Activated naive CD4-positive, alpha-beta T cell treated with anti-CD3 and anti-CD28 coated beads for 36 hours (primary cell): ENCODE measurements at regions not wholly inside any gene's neighbourhood (a gene's known extent, or its start where the extent isn't known, plus 50 kb on each side); places are given as distances from the start of the nearest gene placed in this dataset.

ENCODE experiments used
- CTCF ChIA-PET: fragments of 350-600 bp; sonication (Branson Sonifier 250); formaldehyde crosslinking; loops from one replicate; lab custom pipeline; 2021; ENCODE audit warnings: antibody characterized with exemption; lab: Charles Lee
- DNase-seq: peaks from one replicate; pipeline ENCODE4 v3.0.0-alpha.2; 2020
- H3K27ac Mint-ChIP-seq: one replicate; pipeline ENCODE4 v1.8.0; 2021; ENCODE audit warnings: mild to moderate bottlenecking, mixed read lengths
- H3K27me3 Mint-ChIP-seq: one replicate; pipeline ENCODE4 v1.8.0; 2021; ENCODE audit warnings: low read depth, mixed read lengths
- H3K36me3 Mint-ChIP-seq: one replicate; pipeline ENCODE4 v1.8.0; 2021; ENCODE audit warnings: low read depth, mixed read lengths
- H3K4me1 Mint-ChIP-seq: one replicate; pipeline ENCODE4 v1.8.0; 2021; ENCODE audit warnings: low read depth, mixed read lengths
- H3K4me3 Mint-ChIP-seq: one replicate; pipeline ENCODE4 v1.8.0; 2021; ENCODE audit warnings: mild to moderate bottlenecking, moderate library complexity, mixed read lengths
- H3K9me3 Mint-ChIP-seq: one replicate; pipeline ENCODE4 v1.8.0; 2021; ENCODE audit warnings: mixed read lengths
- intact Hi-C: fragments of 100-400 bp; cut with micrococcal nuclease; formaldehyde crosslinking; loops from one replicate; pipeline ENCODE4 v1.15.1; 2023

DNA sequence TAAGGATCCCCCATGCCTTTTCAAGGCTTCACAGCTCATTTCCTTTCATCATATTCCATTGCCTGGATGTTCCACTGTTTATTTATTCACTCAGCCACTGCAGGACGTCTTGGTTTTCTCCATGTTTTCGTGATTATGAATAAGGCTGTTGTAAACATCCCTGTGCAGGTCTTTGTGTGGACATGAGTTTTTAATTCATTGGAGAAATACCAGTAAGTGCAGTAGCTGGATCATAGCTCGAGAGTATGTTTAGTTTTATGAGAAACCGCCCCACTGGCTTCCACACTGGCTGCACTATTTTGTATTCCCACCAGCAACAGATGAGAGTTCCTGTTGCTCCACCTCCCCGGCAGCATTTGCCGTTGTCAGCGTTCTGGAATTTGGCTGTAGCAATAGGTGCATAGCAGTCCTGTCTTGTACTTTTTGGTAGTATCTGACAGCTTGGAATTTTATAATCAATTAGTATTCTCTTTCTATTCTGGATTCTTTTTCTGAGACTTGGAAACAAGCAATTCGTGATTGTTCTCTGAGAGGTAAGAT is 269.9 kb upstream of the PITRM1 start:
- H3K27ac Mint-ChIP-seq = no peak overlapping the region
- intact Hi-C loops = no loop called here
- H3K36me3 Mint-ChIP-seq = no peaks in the 10 kb centered on the region
- H3K27me3 Mint-ChIP-seq = peaks cover 6% of the 10 kb centered on the region
- DNase-seq = no peak
- CTCF ChIA-PET = no interaction called here
- no peak overlapping the region for H3K4me3 Mint-ChIP-seq
- peaks cover 3% of the 10 kb centered on the region for H3K9me3 Mint-ChIP-seq
- H3K4me1 Mint-ChIP-seq = no peaks in the 10 kb centered on the region

DNA sequence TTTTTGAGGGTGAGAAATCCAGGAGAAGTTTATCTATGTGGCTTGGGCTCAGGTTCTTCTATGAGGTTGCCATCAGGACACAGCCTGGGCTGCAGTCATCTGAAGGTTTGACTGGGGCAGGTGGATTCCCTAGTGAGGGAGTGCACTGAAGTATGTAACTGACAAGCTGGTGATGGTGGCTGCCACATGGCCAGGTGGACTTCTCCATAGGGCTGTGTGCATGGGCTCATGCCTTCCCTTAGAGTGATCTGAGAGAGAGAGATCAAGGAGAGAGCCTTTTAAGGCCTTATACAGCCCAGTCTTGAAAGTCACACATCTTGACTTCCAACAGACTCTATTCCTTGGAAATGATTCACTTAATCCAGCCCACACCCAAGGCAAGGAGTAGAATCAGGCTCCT is 266.6 kb upstream of the PITRM1 start:
- no peaks in the 10 kb centered on the region for H3K27me3 Mint-ChIP-seq
- no peak overlapping the region for H3K27ac Mint-ChIP-seq
- H3K4me1 Mint-ChIP-seq = no peaks in the 10 kb centered on the region
- no peak for DNase-seq
- CTCF ChIA-PET = no interaction called here
- H3K4me3 Mint-ChIP-seq = no peak overlapping the region
- H3K9me3 Mint-ChIP-seq = peaks cover 3% of the 10 kb centered on the region
- H3K36me3 Mint-ChIP-seq = no peaks in the 10 kb centered on the region
- intact Hi-C loops = no loop called here

- no peak overlapping the region for H3K27ac Mint-ChIP-seq
- H3K9me3 Mint-ChIP-seq = peaks cover 3% of the 10 kb centered on the region
- CTCF ChIA-PET = no interaction called here
- no peaks in the 10 kb centered on the region for H3K27me3 Mint-ChIP-seq
- no peak for DNase-seq
- intact Hi-C loops = no loop called here
- H3K36me3 Mint-ChIP-seq = no peaks in the 10 kb centered on the region
- H3K4me3 Mint-ChIP-seq = no peak overlapping the region
- H3K4me1 Mint-ChIP-seq = no peaks in the 10 kb centered on the region
These were observed 266.0 kb upstream of the PITRM1 start for GRCh38 chr10:3438606-3439005.

- intact Hi-C loops = no loop called here
- Mint-ChIP-seq H3K27ac (no peak overlapping the region), H3K4me3 (no peak overlapping the region), H3K36me3 (no peaks in the 10 kb centered on the region), H3K27me3 (no peaks in the 10 kb centered on the region), H3K4me1 (no peaks in the 10 kb centered on the region), H3K9me3 (peaks cover 7% of the 10 kb centered on the region)
- CTCF ChIA-PET = no interaction called here
- no peak for DNase-seq
These were observed 263.1 kb upstream of the PITRM1 start for GRCh38 chr10:3435671-3436070.

DNA sequence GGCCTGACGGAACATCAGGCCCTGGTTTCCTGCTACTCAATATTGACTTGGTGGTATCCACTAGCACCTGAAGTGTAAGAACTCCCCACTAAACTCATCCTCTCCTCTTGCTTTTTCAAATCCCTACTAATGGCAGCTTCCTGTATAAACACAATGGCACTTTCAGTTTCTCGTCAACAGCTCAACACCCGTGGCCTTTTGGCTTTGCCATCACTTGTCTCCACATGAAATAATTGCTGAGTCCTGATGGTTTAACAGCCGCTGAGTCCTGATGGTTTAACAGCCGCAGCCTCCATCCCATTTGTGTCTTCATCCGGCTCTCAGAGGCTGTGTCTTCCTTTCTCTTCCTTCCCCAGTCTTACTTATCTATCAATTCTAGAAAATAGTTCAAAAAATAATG is 261.4 kb upstream of the PITRM1 start:
- H3K27ac Mint-ChIP-seq = no peak overlapping the region
- CTCF ChIA-PET = no interaction called here
- no peaks in the 10 kb centered on the region for H3K27me3 Mint-ChIP-seq
- H3K9me3 Mint-ChIP-seq = peaks cover 11% of the 10 kb centered on the region
- intact Hi-C loops = no loop called here
- H3K4me3 Mint-ChIP-seq = no peak overlapping the region
- no peak for DNase-seq
- no peaks in the 10 kb centered on the region for H3K4me1 Mint-ChIP-seq
- H3K36me3 Mint-ChIP-seq = no peaks in the 10 kb centered on the region

DNA sequence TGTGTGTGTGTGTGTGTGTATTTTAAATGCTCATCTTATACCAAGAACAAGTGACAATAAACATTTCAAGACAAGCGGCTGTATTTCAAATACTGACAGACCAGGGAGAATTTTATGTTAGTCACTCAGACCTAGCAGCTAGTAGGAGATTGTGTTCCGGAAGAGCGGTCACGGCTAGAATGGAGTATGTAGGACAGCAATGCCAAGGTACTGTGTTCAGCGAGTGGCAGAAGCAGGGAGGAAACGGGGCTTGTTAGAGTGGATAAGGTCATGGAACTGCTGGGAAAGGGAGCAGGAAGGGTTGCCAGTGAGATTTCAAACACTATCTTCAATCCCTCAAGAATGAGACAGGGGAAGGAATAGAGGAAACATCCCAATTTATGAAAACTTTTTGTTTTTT is 260.5 kb upstream of the PITRM1 start:
- no peaks in the 10 kb centered on the region for H3K27me3 Mint-ChIP-seq
- DNase-seq = no peak
- H3K9me3 Mint-ChIP-seq = peaks cover 10% of the 10 kb centered on the region
- H3K27ac Mint-ChIP-seq = no peak overlapping the region
- H3K36me3 Mint-ChIP-seq = no peaks in the 10 kb centered on the region
- CTCF ChIA-PET = interaction anchor here (1.1 kb wide), 1 partner anchor 51 kb away, joined by 3 read pairs; no protein-coding TSS in a partner anchor
- H3K4me1 Mint-ChIP-seq = no peaks in the 10 kb centered on the region
- intact Hi-C loops = no loop called here
- H3K4me3 Mint-ChIP-seq = no peak overlapping the region

GRCh38 chr10:3432081-3432825 is 259.7 kb upstream of the PITRM1 start:
- DNase-seq = no peak
- intact Hi-C loops = no loop called here
- Mint-ChIP-seq H3K36me3 (no peaks in the 10 kb centered on the region), H3K27ac (no peak overlapping the region), H3K27me3 (no peaks in the 10 kb centered on the region), H3K9me3 (peaks cover 10% of the 10 kb centered on the region), H3K4me3 (no peak overlapping the region), H3K4me1 (no peaks in the 10 kb centered on the region)
- CTCF ChIA-PET = interaction anchor here (1.1 kb wide), 1 partner anchor 52 kb away, joined by 3 read pairs; no protein-coding TSS in a partner anchor

GRCh38 chr10:3430501-3430900 is 257.9 kb upstream of the PITRM1 start:
- H3K9me3 Mint-ChIP-seq = peaks cover 10% of the 10 kb centered on the region

GRCh38 chr10:3429676-3430075 is 257.1 kb upstream of the PITRM1 start:
- Mint-ChIP-seq H3K9me3 (peaks cover 10% of the 10 kb centered on the region), H3K4me3 (no peak overlapping the region), H3K27me3 (no peaks in the 10 kb centered on the region), H3K36me3 (no peaks in the 10 kb centered on the region), H3K4me1 (peaks cover 5% of the 10 kb centered on the region), H3K27ac (no peak overlapping the region)
- intact Hi-C loops = no loop called here
- no peak for DNase-seq
- CTCF ChIA-PET = interaction anchor here (0.6 kb wide), 2 partner anchors 188 to 778 kb away, joined by 3 read pairs; no protein-coding TSS in a partner anchor

More at GRCh38 chr10:3430501-3430900, 257.9 kb upstream of the PITRM1 start:
- H3K4me3 Mint-ChIP-seq = no peak overlapping the region
- H3K4me1 Mint-ChIP-seq = peaks cover 5% of the 10 kb centered on the region
- DNase-seq = no peak
- peak overlapping the region; percentile 9 for H3K27ac Mint-ChIP-seq
- H3K36me3 Mint-ChIP-seq = no peaks in the 10 kb centered on the region
- H3K27me3 Mint-ChIP-seq = no peaks in the 10 kb centered on the region
- CTCF ChIA-PET = interaction anchor here (0.6 kb wide), 1 partner anchor 778 kb away, joined by 3 read pairs; no protein-coding TSS in a partner anchor
- intact Hi-C loops = no loop called here

- Mint-ChIP-seq H3K4me3 (no peak overlapping the region), H3K36me3 (no peaks in the 10 kb centered on the region), H3K27ac (no peak overlapping the region), H3K4me1 (peaks cover 5% of the 10 kb centered on the region), H3K9me3 (peaks cover 10% of the 10 kb centered on the region), H3K27me3 (no peaks in the 10 kb centered on the region)
- CTCF ChIA-PET = interaction anchor here (0.6 kb wide), 1 partner anchor 189 kb away, joined by 3 read pairs; no protein-coding TSS in a partner anchor
- DNase-seq = no peak
- intact Hi-C loops = no loop called here
These were observed 256.2 kb upstream of the PITRM1 start for GRCh38 chr10:3428826-3429225.

DNA sequence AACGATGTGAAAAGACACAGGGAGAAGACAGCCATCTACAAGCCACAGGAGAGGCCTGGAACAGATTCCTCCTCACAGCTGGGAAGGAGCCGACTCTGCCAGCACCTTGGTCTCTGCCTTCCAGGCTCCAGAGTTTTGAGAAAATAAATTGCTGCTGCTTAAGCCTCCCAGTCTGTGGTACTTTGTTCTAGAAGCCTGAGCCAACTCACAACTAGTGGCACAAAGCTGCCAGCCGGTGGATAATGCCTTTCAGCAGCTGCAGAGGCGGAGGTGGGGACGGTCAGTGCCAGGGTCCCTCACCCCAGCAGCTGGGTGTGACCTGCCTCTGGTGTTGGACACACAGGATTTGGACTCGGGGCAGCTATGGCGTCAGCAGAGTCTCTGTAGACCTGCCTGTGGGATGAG is 255.4 kb upstream of the PITRM1 start:
- peaks cover 3% of the 10 kb centered on the region for H3K27me3 Mint-ChIP-seq
- no peak overlapping the region for H3K27ac Mint-ChIP-seq
- CTCF ChIA-PET = interaction anchor here (1.2 kb wide), 1 partner anchor 23 kb away, joined by 3 read pairs; no protein-coding TSS in a partner anchor
- H3K4me3 Mint-ChIP-seq = no peak overlapping the region
- DNase-seq = no peak
- intact Hi-C loops = no loop called here
- H3K4me1 Mint-ChIP-seq = peaks cover 5% of the 10 kb centered on the region
- H3K9me3 Mint-ChIP-seq = peaks cover 10% of the 10 kb centered on the region
- no peaks in the 10 kb centered on the region for H3K36me3 Mint-ChIP-seq

GRCh38 chr10:3427347-3427746 is 254.8 kb upstream of the PITRM1 start:
- DNase-seq = no peak
- intact Hi-C loops = no loop called here
- CTCF ChIA-PET = interaction anchor here (1.2 kb wide), 1 partner anchor 24 kb away, joined by 3 read pairs; no protein-coding TSS in a partner anchor
- H3K27me3 Mint-ChIP-seq = peaks cover 3% of the 10 kb centered on the region
- H3K36me3 Mint-ChIP-seq = no peaks in the 10 kb centered on the region
- H3K27ac Mint-ChIP-seq = no peak overlapping the region
- peaks cover 7% of the 10 kb centered on the region for H3K4me1 Mint-ChIP-seq
- H3K9me3 Mint-ChIP-seq = peaks cover 10% of the 10 kb centered on the region
- no peak overlapping the region for H3K4me3 Mint-ChIP-seq
